ENCODE measurements at regions not wholly inside any gene's neighbourhood (a gene's known extent, or its start where the extent isn't known, plus 50 kb on each side); places are given as distances from the start of the nearest gene placed in this dataset.
"Not testable (repeated sequence)": the region's sequence is repeated elsewhere in the genome, so short reads cannot be mapped to it uniquely, and the experiment has no call there.

DNA sequence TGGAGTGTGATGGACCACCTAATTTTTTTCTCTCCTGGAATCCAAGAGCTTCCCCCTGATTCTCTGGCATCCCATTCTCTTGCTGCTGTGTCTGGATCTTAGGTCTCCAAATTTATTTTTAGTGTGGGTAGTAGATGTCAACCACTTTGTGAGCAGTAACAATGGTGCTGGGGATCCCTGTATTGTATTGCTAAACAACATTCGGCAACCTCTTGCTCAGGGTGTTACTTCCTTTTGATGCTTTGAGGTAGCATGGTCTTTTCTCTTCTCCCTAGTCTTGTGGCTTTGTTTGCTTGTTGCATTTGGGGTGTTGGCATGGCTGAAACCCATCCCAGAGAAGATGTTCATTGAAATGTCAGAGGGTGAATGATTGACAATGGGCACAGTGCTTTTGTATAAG, 737.4 kb downstream of the BCL11A start:
- Histone ChIP-seq H3K9me3 (ENCODE audit: control insufficient read depth in 2 of 2, low read length in 2 of 2) (no peaks in the 10 kb centered on the region), H3K4me3 (ENCODE audit: low read depth, low read length) (no peak overlapping the region), H3K27ac (ENCODE audit: insufficient read depth, low read length, poor library complexity, severe bottlenecking) (no peak overlapping the region), H3K27me3 (ENCODE audit: control insufficient read depth, insufficient read depth, low read length) (no peaks in the 10 kb centered on the region), H3K36me3 (ENCODE audit: control insufficient read depth, insufficient read depth, low read length) (no peaks in the 10 kb centered on the region), H3K4me1 (ENCODE audit: control insufficient read depth, insufficient read depth, low read length, poor library complexity, severe bottlenecking) (no peaks in the 10 kb centered on the region)
- no peaks in the 10 kb centered on the region for H3K36me3 Mint-ChIP-seq
- no peak overlapping the region for H3K27ac Mint-ChIP-seq
- H3K27me3 Mint-ChIP-seq, result no peaks in the 10 kb centered on the region
- ATAC-seq (ENCODE audit: low read depth in 2 of 2) (no peak), DNase-seq (no peak)
- H3K9me3 Mint-ChIP-seq, result peaks cover 0 to 4% (median 0%) of the 10 kb centered on the region in 7 donors
- no peaks in the 10 kb centered on the region for H3K4me1 Mint-ChIP-seq
- no peak overlapping the region for H3K4me3 Mint-ChIP-seq

DNA sequence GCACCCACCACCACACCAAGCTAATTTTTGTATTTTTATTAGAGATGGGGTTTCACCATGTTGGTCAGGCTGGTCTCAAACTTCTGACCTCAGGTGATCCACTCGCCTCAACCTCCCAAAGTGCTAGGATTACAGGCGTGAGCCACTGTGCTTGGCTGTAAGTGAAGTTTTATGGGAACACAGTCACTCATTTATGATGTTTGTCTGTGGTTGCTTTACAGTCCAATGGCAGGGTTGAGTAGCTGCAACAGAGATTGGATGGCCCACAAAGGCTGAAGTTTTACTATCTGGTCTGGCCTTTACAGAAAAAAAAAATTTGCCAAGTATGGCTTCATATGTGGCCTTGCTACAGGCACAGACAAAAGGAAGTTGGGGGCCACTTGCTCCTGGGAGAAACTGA, 743.2 kb downstream of the BCL11A start:
- not testable (repeated sequence) for H3K4me1 Mint-ChIP-seq; ATAC-seq (ENCODE audit: low read depth in 2 of 2); H3K4me3 Mint-ChIP-seq; H3K27me3 ChIP-seq (ENCODE audit: control insufficient read depth, insufficient read depth, low read length); H3K9me3 ChIP-seq (ENCODE audit: control insufficient read depth in 2 of 2, low read length in 2 of 2); H3K27me3 Mint-ChIP-seq; H3K36me3 ChIP-seq (ENCODE audit: control insufficient read depth, insufficient read depth, low read length); H3K27ac Mint-ChIP-seq; H3K9me3 Mint-ChIP-seq; H3K27ac ChIP-seq (ENCODE audit: insufficient read depth, low read length, poor library complexity, severe bottlenecking); DNase-seq; H3K4me3 ChIP-seq (ENCODE audit: low read depth, low read length); H3K36me3 Mint-ChIP-seq; H3K4me1 ChIP-seq (ENCODE audit: control insufficient read depth, insufficient read depth, low read length, poor library complexity, severe bottlenecking)

DNA sequence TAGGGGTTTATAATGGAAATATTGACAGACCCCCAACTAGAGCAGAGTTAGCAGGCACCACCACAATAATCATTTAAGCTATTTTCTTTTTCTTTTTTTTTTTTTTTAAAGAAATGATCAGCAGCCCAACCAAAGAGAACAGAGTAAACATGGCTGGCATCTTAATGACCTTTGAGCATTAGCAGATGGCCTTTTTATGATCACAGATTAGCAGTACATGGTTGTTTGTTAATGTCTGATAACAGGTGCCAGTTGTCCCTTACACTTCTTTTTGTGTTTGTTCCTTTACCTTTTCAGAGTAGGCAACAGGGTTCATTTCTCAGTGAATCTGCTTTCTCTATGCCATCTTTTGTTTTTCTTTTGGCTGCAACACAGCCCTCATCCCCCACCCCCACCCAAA, 747.0 kb downstream of the BCL11A start:
- Histone ChIP-seq H3K27ac (ENCODE audit: insufficient read depth, low read length, poor library complexity, severe bottlenecking) (no peak overlapping the region), H3K4me3 (ENCODE audit: low read depth, low read length) (no peak overlapping the region), H3K9me3 (ENCODE audit: control insufficient read depth in 2 of 2, low read length in 2 of 2) (no peaks in the 10 kb centered on the region), H3K4me1 (ENCODE audit: control insufficient read depth, insufficient read depth, low read length, poor library complexity, severe bottlenecking) (no peaks in the 10 kb centered on the region), H3K36me3 (ENCODE audit: control insufficient read depth, insufficient read depth, low read length) (no peaks in the 10 kb centered on the region), H3K27me3 (ENCODE audit: control insufficient read depth, insufficient read depth, low read length) (no peaks in the 10 kb centered on the region)
- Mint-ChIP-seq H3K4me3 (no peak overlapping the region), H3K9me3 (peaks cover 0 to 5% (median 2%) of the 10 kb centered on the region in 7 donors), H3K36me3 (no peaks in the 10 kb centered on the region), H3K27ac (no peak overlapping the region), H3K4me1 (no peaks in the 10 kb centered on the region), H3K27me3 (no peaks in the 10 kb centered on the region)
- ATAC-seq (ENCODE audit: low read depth in 2 of 2) (no peak), DNase-seq (no peak)

DNA sequence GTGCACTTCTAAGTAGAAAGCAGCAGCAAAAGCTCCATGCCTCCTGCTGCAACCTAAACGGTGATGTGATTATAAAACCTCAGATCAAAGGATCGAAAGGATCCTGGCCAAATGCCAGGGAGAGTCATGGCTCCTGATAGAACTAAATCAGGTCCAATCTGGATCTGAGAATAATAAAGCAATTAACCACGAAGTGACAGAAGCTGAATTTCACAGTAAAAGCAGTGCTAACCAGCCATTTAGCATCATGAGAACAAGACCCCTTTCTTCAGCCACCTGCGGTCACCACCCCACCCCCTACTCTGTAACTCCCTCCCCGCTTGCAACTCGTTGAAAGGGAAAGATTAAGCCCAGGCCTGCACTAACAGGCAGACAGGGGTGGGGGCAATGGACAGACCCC, 748.7 kb downstream of the BCL11A start:
- DNase-seq, result no peak
- peaks cover 0 to 6% (median 2%) of the 10 kb centered on the region in 7 donors for H3K9me3 Mint-ChIP-seq
- H3K27ac Mint-ChIP-seq, result no peak overlapping the region
- no peaks in the 10 kb centered on the region for H3K36me3 Mint-ChIP-seq
- Histone ChIP-seq H3K36me3 (ENCODE audit: control insufficient read depth, insufficient read depth, low read length) (no peaks in the 10 kb centered on the region), H3K4me1 (ENCODE audit: control insufficient read depth, insufficient read depth, low read length, poor library complexity, severe bottlenecking) (no peaks in the 10 kb centered on the region), H3K9me3 (ENCODE audit: control insufficient read depth in 2 of 2, low read length in 2 of 2) (no peaks in the 10 kb centered on the region), H3K27ac (ENCODE audit: insufficient read depth, low read length, poor library complexity, severe bottlenecking) (no peak overlapping the region), H3K27me3 (ENCODE audit: control insufficient read depth, insufficient read depth, low read length) (no peaks in the 10 kb centered on the region), H3K4me3 (ENCODE audit: low read depth, low read length) (no peak overlapping the region)
- ATAC-seq (ENCODE audit: low read depth in 2 of 2), result no peak
- no peaks in the 10 kb centered on the region for H3K27me3 Mint-ChIP-seq
- no peak overlapping the region for H3K4me3 Mint-ChIP-seq
- no peaks in the 10 kb centered on the region for H3K4me1 Mint-ChIP-seq

DNA sequence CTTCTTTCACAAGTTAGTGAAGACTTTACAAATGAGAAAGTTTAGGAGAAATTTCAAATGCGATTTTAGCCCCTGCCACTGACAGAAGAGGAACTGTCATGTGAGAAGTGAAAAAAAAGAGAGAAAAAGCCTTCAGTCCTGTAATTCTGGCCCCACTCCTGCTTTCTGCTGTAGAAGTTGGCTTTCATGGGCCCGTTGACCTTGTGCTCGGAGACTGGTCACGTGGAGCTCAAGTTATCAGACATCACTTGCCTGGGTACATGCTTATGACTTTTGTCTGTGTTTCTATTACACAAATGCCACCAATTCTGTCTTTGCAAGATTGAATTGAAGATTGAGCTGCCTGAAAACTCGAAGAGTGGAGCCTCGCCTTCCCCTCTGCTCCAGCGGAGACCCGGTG, 749.9 kb downstream of the BCL11A start:
- Mint-ChIP-seq H3K27me3 (no peaks in the 10 kb centered on the region), H3K4me3 (no peak overlapping the region), H3K27ac (no peak overlapping the region), H3K36me3 (no peaks in the 10 kb centered on the region), H3K9me3 (peaks cover 0 to 6% (median 2%) of the 10 kb centered on the region in 7 donors), H3K4me1 (no peaks in the 10 kb centered on the region)
- H3K27me3 ChIP-seq (ENCODE audit: control insufficient read depth, insufficient read depth, low read length), result no peaks in the 10 kb centered on the region
- H3K9me3 ChIP-seq (ENCODE audit: control insufficient read depth in 2 of 2, low read length in 2 of 2), result no peaks in the 10 kb centered on the region
- no peak overlapping the region for H3K4me3 ChIP-seq (ENCODE audit: low read depth, low read length)
- ATAC-seq (ENCODE audit: low read depth in 2 of 2) (no peak), DNase-seq (no peak)
- H3K27ac ChIP-seq (ENCODE audit: insufficient read depth, low read length, poor library complexity, severe bottlenecking), result no peak overlapping the region
- no peaks in the 10 kb centered on the region for H3K4me1 ChIP-seq (ENCODE audit: control insufficient read depth, insufficient read depth, low read length, poor library complexity, severe bottlenecking)
- H3K36me3 ChIP-seq (ENCODE audit: control insufficient read depth, insufficient read depth, low read length), result no peaks in the 10 kb centered on the region

DNA sequence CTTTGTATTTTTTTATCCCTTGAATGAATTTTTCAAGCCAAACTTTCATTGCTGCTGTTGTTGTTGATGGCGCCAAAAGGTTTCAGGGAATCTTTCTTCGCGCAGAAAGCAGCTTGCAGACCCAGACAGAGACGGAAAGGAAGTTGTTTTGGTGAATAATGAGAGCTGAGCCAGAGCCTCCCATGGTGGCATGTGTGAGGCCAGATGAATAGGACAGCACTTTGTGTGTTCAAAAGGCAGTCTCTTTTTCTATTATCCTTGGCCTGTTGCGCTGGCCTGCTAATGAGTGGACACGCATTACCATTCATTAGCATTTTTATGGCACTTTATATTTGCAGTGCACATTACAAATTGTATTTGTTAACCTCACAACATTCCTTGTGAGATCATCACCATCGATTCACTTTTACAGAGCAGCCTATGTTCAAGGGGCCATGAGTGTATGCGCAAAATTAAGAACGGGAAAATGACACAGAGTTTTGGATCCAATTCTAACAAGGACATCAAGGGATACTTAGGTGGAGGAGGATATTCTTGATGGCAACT, 754.7 kb downstream of the BCL11A start:
- H3K27ac Mint-ChIP-seq, result no peak overlapping the region
- Histone ChIP-seq H3K4me1 (ENCODE audit: control insufficient read depth, insufficient read depth, low read length, poor library complexity, severe bottlenecking) (no peaks in the 10 kb centered on the region), H3K36me3 (ENCODE audit: control insufficient read depth, insufficient read depth, low read length) (no peaks in the 10 kb centered on the region), H3K27ac (ENCODE audit: insufficient read depth, low read length, poor library complexity, severe bottlenecking) (no peak overlapping the region), H3K4me3 (ENCODE audit: low read depth, low read length) (no peak overlapping the region), H3K27me3 (ENCODE audit: control insufficient read depth, insufficient read depth, low read length) (no peaks in the 10 kb centered on the region), H3K9me3 (ENCODE audit: control insufficient read depth in 2 of 2, low read length in 2 of 2) (no peaks in the 10 kb centered on the region)
- H3K36me3 Mint-ChIP-seq, result no peaks in the 10 kb centered on the region
- peaks cover 0 to 6% (median 3%) of the 10 kb centered on the region in 7 donors for H3K9me3 Mint-ChIP-seq
- H3K4me3 Mint-ChIP-seq, result no peak overlapping the region
- ATAC-seq (ENCODE audit: low read depth in 2 of 2) (no peak), DNase-seq (no peak)
- H3K27me3 Mint-ChIP-seq, result no peaks in the 10 kb centered on the region
- H3K4me1 Mint-ChIP-seq, result no peaks in the 10 kb centered on the region

DNA sequence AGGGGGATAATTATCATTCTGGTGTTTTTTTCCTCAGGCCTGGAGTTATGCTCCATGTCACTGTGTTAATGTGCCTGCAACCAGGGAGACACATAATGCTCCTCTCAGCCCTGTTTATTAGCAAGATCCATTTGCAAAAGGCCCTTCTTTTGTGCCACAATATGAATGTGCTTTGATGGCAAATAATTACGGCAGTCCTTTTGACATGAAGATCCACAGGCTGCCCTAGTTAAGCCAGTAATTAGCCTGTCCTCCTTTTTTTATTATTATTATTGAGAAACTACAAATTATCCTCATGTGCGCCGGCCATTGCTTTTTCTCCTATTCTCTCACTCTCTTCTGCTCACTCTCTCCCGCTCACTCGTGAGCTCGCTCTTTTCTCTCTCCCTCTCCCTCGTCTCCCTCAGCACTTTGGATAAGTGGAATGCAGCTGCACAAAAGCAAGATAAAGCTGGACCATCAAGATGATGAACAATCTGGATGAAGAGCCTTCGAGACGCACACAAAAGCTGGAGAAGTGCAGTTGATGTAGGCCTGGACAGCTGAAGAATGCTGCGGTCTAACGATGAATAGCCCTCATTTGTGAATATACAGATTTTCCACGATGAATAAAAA, 762.3 kb downstream of the BCL11A start:
- no peaks in the 10 kb centered on the region for H3K36me3 Mint-ChIP-seq
- H3K36me3 ChIP-seq (ENCODE audit: control insufficient read depth, insufficient read depth, low read length), result no peaks in the 10 kb centered on the region
- no peak overlapping the region for H3K27ac ChIP-seq (ENCODE audit: insufficient read depth, low read length, poor library complexity, severe bottlenecking)
- H3K9me3 Mint-ChIP-seq, result peaks cover 0 to 5% (median 0%) of the 10 kb centered on the region in 7 donors
- H3K9me3 ChIP-seq (ENCODE audit: control insufficient read depth in 2 of 2, low read length in 2 of 2), result no peaks in the 10 kb centered on the region
- DNase-seq (no peak), ATAC-seq (ENCODE audit: low read depth in 2 of 2) (no peak)
- no peaks in the 10 kb centered on the region for H3K27me3 ChIP-seq (ENCODE audit: control insufficient read depth, insufficient read depth, low read length)
- no peak overlapping the region for H3K4me3 ChIP-seq (ENCODE audit: low read depth, low read length)
- no peak overlapping the region for H3K27ac Mint-ChIP-seq
- no peaks in the 10 kb centered on the region for H3K27me3 Mint-ChIP-seq
- no peak overlapping the region for H3K4me3 Mint-ChIP-seq
- H3K4me1 Mint-ChIP-seq, result no peaks in the 10 kb centered on the region
- no peaks in the 10 kb centered on the region for H3K4me1 ChIP-seq (ENCODE audit: control insufficient read depth, insufficient read depth, low read length, poor library complexity, severe bottlenecking)

DNA sequence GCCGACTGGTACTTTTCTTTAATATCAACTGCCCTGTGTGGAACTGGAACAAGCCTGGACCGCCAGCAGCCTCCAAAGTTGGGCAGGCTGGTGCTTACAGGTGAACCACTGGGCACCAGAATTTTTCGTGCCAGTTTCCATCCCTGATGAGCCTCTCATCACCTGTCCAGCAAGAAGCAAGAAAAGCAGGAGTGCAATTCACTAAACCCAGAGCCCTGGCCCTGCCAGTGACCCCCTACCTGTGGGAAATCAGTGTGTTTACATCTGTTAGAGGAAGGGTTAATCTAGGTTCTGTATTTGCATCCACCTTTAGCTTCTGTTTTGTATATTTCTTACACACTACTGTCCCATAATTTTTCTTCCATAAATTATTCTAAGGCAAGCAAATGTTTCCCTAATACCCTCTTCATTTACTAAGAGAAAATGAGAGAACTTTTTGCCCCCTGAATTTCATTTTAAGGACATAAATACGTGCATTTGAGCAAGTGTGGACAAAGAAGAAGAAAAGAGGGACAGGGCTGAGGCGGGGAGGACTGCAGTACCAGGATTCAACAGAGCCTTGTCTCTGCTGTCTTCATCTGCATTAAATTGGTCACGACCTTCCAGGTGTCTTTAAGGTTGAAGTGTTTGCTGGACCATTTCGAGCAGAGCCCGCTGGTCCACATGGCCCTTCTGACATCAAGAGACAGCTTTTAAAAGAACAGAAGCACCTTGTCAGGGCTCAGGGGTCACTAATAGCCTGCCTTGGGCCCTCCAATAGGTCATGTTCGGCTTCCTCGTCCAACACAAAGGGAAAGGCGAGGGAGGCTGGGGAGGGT, 763.1 kb downstream of the BCL11A start:
- no peaks in the 10 kb centered on the region for H3K4me1 Mint-ChIP-seq
- Histone ChIP-seq H3K4me3 (ENCODE audit: low read depth, low read length) (no peak overlapping the region), H3K36me3 (ENCODE audit: control insufficient read depth, insufficient read depth, low read length) (no peaks in the 10 kb centered on the region), H3K27ac (ENCODE audit: insufficient read depth, low read length, poor library complexity, severe bottlenecking) (no peak overlapping the region), H3K27me3 (ENCODE audit: control insufficient read depth, insufficient read depth, low read length) (no peaks in the 10 kb centered on the region), H3K4me1 (ENCODE audit: control insufficient read depth, insufficient read depth, low read length, poor library complexity, severe bottlenecking) (no peaks in the 10 kb centered on the region), H3K9me3 (ENCODE audit: control insufficient read depth in 2 of 2, low read length in 2 of 2) (no peaks in the 10 kb centered on the region)
- no peak overlapping the region for H3K27ac Mint-ChIP-seq
- DNase-seq (no peak), ATAC-seq (ENCODE audit: low read depth in 2 of 2) (no peak)
- H3K36me3 Mint-ChIP-seq, result no peaks in the 10 kb centered on the region
- peaks cover 0 to 5% (median 0%) of the 10 kb centered on the region in 7 donors for H3K9me3 Mint-ChIP-seq
- H3K4me3 Mint-ChIP-seq, result no peak overlapping the region
- no peaks in the 10 kb centered on the region for H3K27me3 Mint-ChIP-seq

All from CD4-positive, CD25-positive, alpha-beta regulatory T cell (primary cell).